GM21723 (cell line): ENCODE measurements at regions not wholly inside any gene's neighbourhood (a gene's known extent, or its start where the extent isn't known, plus 50 kb on each side); places are given as distances from the start of the nearest gene placed in this dataset.

Source experiments
- ATAC-seq: cut with Tn5 transposase; IDR thresholded peaks from one replicate; pipeline ENCODE4 v1.9.1; 2021; ENCODE audit warnings: mild to moderate bottlenecking, moderate library complexity; ENCODE audit not compliant: unreplicated experiment

DNA sequence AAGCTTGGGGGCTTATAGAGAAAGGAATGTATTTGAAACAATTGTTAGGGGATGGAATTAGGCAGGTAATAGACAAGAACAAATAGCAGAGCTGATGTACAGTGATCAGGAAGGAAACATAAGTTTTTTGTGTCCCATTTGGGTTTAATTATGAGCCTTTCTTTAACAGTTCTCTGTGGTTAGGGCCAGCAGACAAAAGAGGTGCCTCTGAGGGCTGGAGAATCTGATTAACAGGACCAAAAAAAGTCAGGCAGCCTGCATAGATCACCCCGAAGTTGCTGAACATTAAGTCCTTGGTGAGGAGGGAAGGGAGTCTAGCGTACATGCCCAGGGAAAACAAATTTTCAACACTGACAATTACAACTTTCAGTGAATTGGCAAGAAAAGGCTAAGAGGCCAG is 88.6 kb upstream of the SPRED1 start:
- ATAC-seq = no peak

DNA sequence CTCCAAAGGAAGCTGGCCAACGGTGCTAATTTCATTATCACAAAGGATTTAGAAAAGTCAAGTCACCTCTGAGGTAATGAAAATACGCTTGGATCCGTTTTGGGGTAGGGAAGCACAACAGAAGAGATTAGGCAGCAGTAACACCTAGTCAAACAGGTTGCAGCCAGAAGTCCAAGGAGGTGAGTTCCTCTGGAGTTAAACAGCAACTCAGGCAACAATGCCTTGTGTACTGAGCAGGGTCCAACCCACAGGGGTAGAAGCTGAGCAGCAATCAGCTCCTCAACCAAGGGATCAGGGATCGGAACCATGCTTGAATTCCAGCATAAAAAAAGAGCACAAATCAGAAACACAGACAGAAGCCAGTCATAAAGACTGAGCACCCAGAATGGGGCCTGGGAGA is 88.1 kb upstream of the SPRED1 start:
- no peak for ATAC-seq

DNA sequence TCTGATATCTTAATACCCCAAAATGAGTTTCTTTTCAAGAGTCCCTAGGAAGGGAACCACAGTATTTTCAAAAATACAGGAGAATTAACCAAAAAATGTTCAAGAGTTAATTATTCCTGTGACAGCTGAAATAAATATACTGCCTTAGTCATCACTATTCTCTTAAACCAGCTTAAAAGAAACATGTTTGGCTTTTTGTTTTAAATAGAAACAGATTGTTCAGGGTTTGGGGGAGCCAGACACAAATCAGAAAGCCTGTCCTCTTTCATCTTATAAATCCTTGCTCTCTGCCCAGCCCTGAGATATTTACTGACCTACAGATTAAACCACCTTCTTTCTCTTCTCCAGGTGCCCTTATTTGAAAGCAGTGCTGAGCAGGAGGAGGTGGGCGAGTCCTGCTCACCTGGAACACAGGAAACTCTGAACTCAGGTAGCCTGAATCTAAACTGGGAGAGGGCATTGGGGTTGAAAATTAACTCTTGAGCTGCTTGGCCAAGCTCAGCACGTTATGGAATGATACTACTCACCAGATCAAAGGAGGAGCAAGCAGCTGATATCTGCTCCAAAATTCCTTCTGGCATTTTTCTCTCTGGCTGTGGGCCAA is 84.1 kb upstream of the SPRED1 start:
- no peak for ATAC-seq

DNA sequence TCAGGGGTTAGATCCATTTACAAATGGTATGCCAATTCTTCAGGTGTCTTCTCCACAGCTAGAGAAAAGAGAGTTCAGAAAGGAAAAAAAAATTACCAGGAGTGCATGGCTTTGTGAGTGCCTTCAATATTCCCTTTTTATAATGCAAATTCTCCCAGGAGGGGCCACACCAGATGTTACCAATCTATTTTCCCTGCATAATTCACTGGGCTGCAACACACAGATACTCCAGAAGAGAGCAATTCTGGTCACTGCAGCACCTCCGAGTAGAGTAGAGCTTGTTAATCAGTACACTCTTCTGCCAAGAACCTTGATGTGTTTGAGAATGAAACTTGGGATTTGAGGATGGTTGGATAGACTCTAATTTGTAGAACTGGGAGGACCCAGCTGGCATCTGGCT is 80.7 kb upstream of the SPRED1 start:
- ATAC-seq = no peak

DNA sequence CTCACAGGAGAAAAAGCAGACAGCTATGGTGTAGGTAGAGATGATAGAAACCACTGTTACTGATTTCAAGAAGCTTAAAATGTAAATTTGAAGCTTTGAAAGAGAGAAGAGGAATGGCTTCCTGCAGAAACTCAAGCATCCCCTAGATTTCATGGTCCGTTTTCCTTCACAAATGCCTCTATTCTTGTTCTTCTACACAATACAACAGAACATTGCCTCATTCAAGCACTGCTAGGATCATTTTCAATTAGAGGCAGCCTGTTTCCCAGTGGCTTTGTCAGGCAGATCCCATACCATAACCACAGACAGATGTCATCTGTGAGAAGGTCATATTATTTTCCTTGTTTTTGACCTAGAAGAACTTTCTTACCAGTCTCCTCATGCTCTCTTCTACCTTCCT is 77.9 kb upstream of the SPRED1 start:
- ATAC-seq = no peak

DNA sequence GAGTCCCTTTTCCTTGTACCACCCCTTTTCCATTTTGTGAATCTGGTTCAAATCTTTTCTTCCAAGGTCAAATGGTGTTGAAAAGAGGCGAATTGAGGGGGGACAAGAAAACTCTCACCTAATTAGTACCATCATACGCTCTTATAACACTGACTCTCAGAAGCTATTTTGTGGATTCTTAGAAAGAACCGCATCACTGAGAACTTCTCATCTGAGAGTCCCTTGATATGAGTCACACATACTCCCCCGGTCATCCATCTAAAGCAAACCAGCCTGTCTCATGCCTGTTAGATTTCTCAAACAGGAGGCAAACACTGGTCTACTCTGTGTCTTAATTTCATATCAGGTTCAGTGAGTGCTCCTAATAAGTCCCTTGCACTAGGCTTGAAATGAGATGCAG is 76.5 kb upstream of the SPRED1 start:
- peak; percentile 96 for ATAC-seq

DNA sequence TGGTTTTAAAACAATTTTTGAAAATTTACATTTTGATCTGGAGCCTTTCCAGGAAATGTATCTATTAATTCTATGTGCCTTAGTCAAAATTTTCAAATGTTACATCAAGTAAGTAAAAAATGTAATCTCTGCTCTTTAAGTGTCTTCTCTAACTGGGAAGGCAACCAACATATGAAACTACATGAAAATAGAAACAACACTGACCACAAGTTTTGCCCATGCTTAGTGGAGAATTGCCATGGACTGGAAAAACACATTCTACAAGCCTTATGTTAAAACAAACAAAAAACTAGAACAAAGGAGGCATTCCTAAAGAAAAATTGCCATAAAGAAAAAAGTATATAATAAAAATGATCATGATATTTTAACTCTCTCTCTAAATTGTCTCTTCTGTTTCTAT is 75.9 kb upstream of the SPRED1 start:
- ATAC-seq = no peak

DNA sequence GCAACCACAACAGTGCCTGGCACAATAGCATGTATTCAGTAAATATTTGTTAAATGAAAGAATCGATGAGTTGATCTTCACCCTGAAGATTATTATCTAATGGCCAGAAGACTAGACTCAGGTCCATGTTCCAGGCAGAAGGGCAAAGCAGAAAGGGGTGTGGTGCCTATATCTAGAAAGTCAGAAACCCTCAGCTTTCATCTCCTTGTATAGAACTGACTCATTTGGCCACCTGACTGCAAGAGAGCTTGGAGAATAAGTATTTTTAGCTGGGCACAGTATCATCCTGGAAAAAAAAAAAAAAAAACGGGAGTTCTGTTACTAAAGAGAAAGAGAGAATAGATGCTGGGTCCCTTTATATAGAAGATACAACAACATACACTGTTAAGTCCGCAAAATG is 69.7 kb upstream of the SPRED1 start:
- ATAC-seq = no peak

DNA sequence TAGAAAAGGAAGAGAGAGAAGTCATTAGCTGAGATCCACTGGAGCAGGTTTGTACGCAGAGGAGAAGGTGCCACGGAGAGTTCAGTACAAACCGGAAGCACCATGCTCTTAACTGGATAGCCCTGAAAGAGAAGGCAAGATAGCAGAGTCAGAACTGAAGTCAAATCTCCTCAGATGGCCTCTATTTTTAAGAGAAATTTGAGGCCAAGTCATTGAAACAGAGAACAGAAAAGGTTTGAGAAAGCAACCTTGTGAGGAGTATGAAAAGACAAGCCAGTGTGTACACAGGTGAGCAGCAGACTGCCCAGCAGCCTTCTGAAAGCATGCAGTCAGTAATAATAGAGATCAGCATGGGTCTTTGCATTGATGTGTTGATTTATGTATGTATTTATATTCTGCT is 66.1 kb upstream of the SPRED1 start:
- no peak for ATAC-seq

DNA sequence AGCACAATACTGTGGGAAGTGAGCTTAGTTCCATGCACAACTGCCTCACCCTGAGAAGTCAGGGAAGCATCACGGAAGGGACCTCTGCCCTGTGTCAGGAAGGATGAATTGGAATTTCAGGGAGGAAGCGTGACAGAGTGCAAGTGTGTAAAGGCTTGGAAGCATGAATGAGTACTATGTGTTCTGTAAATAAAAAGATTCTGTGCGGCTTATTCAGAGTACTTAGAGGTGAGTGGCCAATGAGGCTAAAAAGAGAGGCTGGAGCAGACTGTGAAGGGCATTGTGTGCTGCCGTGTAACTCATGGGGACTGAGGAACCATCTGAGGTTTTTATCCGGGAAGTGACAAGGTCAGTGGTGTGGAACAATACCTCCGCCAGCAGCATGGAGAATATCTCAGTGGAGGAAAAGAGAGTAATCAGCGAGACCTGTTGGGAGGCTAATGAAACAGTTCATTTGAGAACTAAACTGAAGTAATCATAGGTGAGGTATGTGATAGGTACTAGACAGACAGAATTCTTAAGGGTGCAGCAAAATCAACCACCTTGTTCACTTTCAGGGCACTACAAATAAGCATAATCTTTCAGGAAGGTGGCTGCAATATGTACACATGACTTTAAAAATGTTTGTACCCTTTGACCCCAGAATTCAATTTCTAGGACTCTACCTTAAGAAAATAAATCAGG is 64.9 kb upstream of the SPRED1 start:
- ATAC-seq = no peak

DNA sequence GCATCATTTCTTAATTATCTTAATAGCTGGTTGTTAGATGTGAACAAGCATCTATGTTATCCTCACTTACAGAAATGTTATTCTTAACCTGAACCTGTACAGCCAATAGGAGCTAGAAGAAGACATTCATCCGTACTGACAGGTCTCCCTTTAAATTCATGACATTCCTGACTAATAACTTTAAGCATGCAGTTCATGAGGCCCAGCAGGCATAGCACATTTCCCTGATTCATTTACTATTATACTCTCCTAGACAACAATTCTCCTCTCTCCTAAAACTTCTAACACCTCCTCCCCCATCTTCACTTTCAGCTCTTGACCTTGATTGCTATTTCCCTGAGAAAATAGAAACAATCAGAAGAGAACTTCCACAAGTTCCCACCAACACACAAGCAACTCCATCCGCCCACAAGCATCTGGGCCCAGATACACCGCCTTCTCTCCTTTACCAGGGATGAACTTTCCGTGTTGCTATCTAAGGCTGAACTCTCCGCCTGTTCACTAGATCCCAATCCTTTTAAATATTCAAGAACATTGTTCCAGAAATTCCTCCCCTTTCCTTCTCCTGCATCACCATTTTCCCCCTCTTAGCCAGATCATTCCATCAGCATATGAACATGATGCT is 62.9 kb upstream of the SPRED1 start:
- ATAC-seq = no peak

DNA sequence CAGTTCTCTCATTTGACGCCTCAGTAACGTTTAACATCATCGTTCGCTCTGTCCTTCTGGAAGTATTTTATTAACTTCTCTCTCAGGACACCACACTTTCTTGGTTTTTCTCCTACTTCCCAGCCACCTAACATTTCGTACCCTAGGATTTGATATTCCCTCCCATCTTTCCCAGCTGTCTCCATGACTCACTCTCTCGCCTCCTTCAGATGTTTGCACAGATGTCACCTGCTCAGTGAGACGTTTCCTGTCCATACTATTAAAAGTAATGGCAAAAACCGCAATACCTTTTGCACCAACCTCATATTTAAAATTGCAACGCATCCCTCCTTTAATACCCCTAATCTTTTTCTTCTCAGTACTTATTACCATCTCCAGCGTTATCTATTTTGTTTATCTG is 62.1 kb upstream of the SPRED1 start:
- no peak for ATAC-seq

DNA sequence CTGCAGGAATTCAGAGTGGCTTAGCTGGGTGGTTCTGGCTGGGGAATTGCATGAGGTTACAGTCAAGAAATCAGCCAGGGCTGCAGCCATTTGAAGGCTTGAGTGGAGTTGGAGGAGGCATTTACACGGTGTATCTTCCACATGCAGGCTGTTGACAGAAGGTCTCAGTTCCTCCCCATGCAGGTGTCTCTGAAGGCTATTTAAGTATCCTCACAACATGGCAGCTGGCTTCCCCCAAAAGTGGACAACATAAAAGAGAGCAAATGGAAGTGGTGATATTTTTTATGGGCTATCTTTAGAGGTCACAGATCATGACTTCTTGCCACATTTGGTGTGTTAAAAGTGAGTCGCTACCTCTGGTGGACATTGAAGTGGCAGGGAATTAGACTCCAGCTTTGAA is 60.1 kb upstream of the SPRED1 start:
- ATAC-seq = no peak

DNA sequence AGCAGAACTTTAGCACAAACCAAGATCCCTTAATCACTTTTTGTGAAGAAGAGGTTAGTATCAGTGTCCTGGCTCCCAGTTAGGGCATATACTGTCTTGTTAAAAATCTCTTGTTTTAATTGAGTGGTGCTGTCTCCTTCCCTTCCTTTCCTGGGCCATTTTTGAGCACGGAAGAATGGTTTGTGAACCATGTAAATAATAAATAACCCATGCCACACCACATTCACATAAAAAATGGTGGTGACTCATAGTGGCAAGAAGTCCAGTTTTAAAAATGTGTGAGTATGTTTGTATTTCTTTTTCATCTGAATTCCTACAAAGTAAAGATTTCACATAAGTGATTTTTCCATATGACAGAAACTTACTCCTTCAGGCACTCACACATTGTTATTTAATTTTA is 59.1 kb upstream of the SPRED1 start:
- no peak for ATAC-seq

DNA sequence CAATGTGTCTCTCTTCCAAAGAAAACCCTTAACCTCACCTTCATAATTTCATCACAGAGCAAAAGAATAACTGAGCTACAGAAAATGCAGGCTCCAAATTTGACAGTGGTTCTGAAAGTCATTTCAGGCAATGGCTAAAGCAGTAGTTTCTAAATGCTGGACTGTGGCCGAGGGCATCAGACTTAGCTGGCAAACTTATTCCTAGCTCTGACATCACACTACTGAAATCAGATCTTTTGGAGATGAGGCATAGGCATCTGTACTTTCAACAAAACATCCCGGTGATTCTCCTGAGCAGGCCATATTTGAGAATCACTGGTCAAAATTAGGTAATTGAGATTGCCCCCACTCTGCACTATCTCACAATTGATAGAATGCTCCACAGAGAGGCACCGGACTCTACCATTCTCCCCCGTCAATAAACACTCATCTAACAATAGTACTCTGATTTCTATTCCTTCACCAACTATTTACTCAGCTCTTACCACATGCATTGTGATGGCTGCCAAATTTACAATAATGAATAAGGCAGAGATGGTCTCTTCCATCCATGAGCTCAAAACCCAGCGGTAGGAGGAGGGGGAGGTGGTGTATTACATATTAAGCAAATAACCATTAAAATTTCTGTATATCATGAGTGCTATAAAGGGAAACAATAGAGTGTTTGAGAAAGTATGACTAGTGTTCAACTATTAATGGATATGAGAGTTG is 57.3 kb upstream of the SPRED1 start:
- no peak for ATAC-seq

DNA sequence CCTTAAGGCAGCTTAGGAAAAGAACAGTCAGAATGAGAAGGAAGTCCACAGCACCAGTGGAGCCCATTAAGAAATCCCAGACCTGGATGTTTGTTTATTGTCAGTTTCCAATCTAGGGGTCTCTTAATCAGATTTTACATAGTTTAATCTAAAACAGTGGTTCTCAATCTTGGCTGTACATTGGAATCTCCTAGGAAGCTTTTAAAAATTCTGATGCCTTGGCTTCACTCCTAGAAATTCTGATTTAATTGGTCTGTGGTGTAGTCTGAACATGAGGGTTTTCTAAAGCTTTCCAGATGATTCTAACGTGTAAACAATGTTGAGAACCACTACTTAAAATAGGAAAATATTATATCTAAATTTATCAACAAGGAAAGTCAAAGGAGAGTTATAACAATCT is 56.6 kb upstream of the SPRED1 start:
- no peak for ATAC-seq

DNA sequence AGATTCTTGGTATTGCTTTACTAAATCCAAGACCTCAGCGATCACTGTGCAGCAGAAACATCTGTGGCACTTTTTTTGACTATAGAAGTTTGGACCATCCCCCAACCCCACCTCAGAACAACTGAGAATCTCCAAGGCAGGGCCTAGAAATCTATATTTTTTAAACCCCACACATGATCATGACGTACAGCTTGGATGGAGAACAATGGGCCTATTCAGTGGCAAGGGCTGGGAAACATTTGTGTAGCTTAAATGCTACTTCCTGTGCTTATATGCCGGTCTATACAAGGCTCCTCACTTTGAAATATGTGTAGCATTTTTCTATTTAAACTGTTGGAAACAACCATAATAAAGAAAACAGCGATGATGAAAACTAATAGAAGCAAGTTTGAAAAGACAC is 55.1 kb upstream of the SPRED1 start:
- no peak for ATAC-seq

DNA sequence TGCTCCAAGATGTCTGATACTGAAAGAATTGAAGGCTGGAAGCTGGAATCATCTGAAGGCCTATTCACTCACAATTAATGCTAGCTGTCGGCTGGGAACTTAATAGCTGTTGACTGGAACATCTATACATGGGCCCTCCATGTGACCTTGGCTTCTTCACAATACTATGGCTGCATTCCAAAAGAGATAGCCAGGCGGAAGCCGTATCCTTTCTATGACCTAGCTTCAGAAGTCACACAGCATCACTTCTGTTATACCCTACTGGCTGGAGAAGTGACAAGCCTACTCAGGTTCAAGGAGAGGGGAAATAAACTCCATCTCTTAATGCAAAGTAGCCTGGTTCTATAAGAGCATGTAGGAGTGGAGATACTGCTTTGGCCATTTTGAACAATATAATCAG is 50.9 kb upstream of the SPRED1 start:
- ATAC-seq = no peak

DNA sequence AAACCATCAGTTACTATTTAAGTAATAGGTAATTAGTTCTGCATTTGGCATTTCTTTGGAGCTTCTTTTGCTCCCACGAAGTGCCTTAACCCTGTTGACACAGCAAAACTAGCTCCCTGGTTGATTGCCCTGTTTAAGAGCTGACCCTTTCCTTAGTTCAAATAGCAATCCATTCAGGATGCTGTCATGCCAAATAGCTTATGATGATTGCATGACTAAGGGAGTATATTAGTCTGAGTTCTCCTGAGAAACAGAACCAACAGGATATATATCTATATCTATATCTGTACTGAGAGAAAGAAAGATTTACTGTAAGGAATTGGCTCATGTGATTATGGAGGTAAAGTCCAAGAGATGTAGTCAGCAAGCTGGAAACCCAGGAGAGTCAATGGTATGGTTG is 50.3 kb upstream of the SPRED1 start:
- ATAC-seq = no peak
